ENCODE measurements at regions not wholly inside any gene's neighbourhood (a gene's known extent, or its start where the extent isn't known, plus 50 kb on each side); places are given as distances from the start of the nearest gene placed in this dataset.

GRCh38 chr4:89369581-89369980, 62.0 kb upstream of the GPRIN3 start:
- H3K4me1 Mint-ChIP-seq: no peaks in the 10 kb centered on the region
- H3K36me3 Mint-ChIP-seq (ENCODE audit: low read depth): no peaks in the 10 kb centered on the region
- H3K27me3 Mint-ChIP-seq (ENCODE audit: insufficient read depth): no peaks in the 10 kb centered on the region
- TF ChIP-seq CTCF (conservative IDR thresholded peaks at IDR 0.05): no peak
- no peak overlapping the region for H3K4me3 Mint-ChIP-seq
- no peak overlapping the region for H3K27ac ChIP-seq (ENCODE audit: low read depth, low read length)
- H3K27ac Mint-ChIP-seq: no peak overlapping the region
- H3K9ac ChIP-seq (ENCODE audit: extremely low read depth, low read length, poor library complexity, severe bottlenecking): no peak overlapping the region
- H3K27me3 ChIP-seq (ENCODE audit: control insufficient read depth, insufficient read depth, low read length, poor library complexity, severe bottlenecking): no peaks in the 10 kb centered on the region
- H3K36me3 ChIP-seq (ENCODE audit: control insufficient read depth, insufficient read depth, low read length): no peaks in the 10 kb centered on the region
- DNase-seq: no peak
- H3K9me3 ChIP-seq (ENCODE audit: control insufficient read depth, low read length): no peaks in the 10 kb centered on the region
- 83 to 86% methylated on average over 2 of the region's 2 CpGs for WGBS, 2 experiments (ENCODE audit: insufficient coverage in 1 of 2, insufficient read length in 1 of 2)
- H3K9me3 Mint-ChIP-seq: no peaks in the 10 kb centered on the region
- no peaks in the 10 kb centered on the region for H3K4me1 ChIP-seq (ENCODE audit: control insufficient read depth, insufficient read depth, low read length)
- no peak overlapping the region for H3K4me3 ChIP-seq (ENCODE audit: low read length)

- WGBS, 2 experiments (ENCODE audit: insufficient coverage in 1 of 2, insufficient read length in 1 of 2): 96% methylated on average over 2 of the region's 2 CpGs; no CpG with 5 or more reads in 1 of the 2 experiments
- no peak overlapping the region for H3K4me3 Mint-ChIP-seq
- no peaks in the 10 kb centered on the region for H3K27me3 Mint-ChIP-seq (ENCODE audit: insufficient read depth)
- H3K4me1 Mint-ChIP-seq: no peaks in the 10 kb centered on the region
- no peak for TF ChIP-seq CTCF (conservative IDR thresholded peaks at IDR 0.05)
- Histone ChIP-seq H3K27me3 (ENCODE audit: control insufficient read depth, insufficient read depth, low read length, poor library complexity, severe bottlenecking) (no peaks in the 10 kb centered on the region), H3K4me1 (ENCODE audit: control insufficient read depth, insufficient read depth, low read length) (no peaks in the 10 kb centered on the region), H3K27ac (ENCODE audit: low read depth, low read length) (no peak overlapping the region), H3K4me3 (ENCODE audit: low read length) (no peak overlapping the region), H3K9ac (ENCODE audit: extremely low read depth, low read length, poor library complexity, severe bottlenecking) (no peak overlapping the region), H3K9me3 (ENCODE audit: control insufficient read depth, low read length) (no peaks in the 10 kb centered on the region), H3K36me3 (ENCODE audit: control insufficient read depth, insufficient read depth, low read length) (no peaks in the 10 kb centered on the region)
- no peak for DNase-seq
- no peaks in the 10 kb centered on the region for H3K9me3 Mint-ChIP-seq
- no peak overlapping the region for H3K27ac Mint-ChIP-seq
- no peaks in the 10 kb centered on the region for H3K36me3 Mint-ChIP-seq (ENCODE audit: low read depth)
Observed at GRCh38 chr4:89368861-89369260, 61.3 kb upstream of the GPRIN3 start.

GRCh38 chr4:89365776-89366175, 58.2 kb upstream of the GPRIN3 start:
- no peak overlapping the region for H3K27ac ChIP-seq (ENCODE audit: low read depth, low read length)
- H3K9ac ChIP-seq (ENCODE audit: extremely low read depth, low read length, poor library complexity, severe bottlenecking): no peak overlapping the region
- Mint-ChIP-seq H3K27ac (no peak overlapping the region), H3K36me3 (ENCODE audit: low read depth) (no peaks in the 10 kb centered on the region), H3K27me3 (ENCODE audit: insufficient read depth) (no peaks in the 10 kb centered on the region), H3K9me3 (no peaks in the 10 kb centered on the region), H3K4me1 (no peaks in the 10 kb centered on the region), H3K4me3 (no peak overlapping the region)
- no peak for DNase-seq
- H3K27me3 ChIP-seq (ENCODE audit: control insufficient read depth, insufficient read depth, low read length, poor library complexity, severe bottlenecking): no peaks in the 10 kb centered on the region
- H3K36me3 ChIP-seq (ENCODE audit: control insufficient read depth, insufficient read depth, low read length): no peaks in the 10 kb centered on the region
- H3K4me3 ChIP-seq (ENCODE audit: low read length): no peak overlapping the region
- no peaks in the 10 kb centered on the region for H3K4me1 ChIP-seq (ENCODE audit: control insufficient read depth, insufficient read depth, low read length)
- TF ChIP-seq CTCF (conservative IDR thresholded peaks at IDR 0.05): no peak
- WGBS, 2 experiments (ENCODE audit: insufficient coverage in 1 of 2, insufficient read length in 1 of 2): 76 to 100% methylated on average over 1 to 2 of the region's 2 CpGs
- H3K9me3 ChIP-seq (ENCODE audit: control insufficient read depth, low read length): no peaks in the 10 kb centered on the region
